ENCODE measurements at regions not wholly inside any gene's neighbourhood (a gene's known extent, or its start where the extent isn't known, plus 50 kb on each side); places are given as distances from the start of the nearest gene placed in this dataset.

DNA sequence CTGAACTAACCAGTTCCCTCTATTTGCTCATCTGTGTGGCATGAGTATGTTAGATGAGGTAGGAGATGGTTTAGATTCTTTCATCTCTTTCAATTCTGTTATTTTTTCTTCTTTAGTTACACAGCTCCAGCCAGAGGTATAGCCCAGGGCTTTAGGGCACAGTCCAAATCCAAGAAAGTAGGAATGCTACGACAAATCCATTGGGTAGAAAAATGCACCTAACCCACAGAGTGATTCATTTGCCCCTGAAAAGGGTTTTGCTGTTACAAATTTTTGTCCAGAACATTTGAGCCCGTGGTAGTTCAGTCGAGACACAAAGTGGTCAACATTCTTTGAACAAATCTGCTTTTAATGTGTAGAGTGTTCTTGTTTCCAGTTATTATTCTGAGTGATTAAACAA lies 250.7 kb downstream of the HS3ST3A1 start:
- peaks cover 2% of the 10 kb centered on the region for H3K9me3 ChIP-seq (replicated peaks; ENCODE audit: control insufficient read depth, insufficient read depth, low read length)
- H3K27me3 ChIP-seq (ENCODE audit: control insufficient read depth in 2 of 2, insufficient read depth in 2 of 2, low read length in 2 of 2) = no peaks in the 10 kb centered on the region
- H2AFZ ChIP-seq (ENCODE audit: low read depth, low read length) = no peak overlapping the region
- H3K9ac ChIP-seq (replicated peaks; ENCODE audit: extremely low read depth, insufficient read depth, low read length) = no peak overlapping the region
- no TSS peak for BruUV-seq (replicated peaks)
- dilution Hi-C loops (cut with MboI; ENCODE audit: extremely low pct_ligation_motif_present, low sequenced_read_pairs) (no loop called here), intact Hi-C loops (cut with micrococcal nuclease) (no loop called here)
- H3K79me2 ChIP-seq (ENCODE audit: control insufficient read depth, insufficient read depth, low read length) = no peaks in the 10 kb centered on the region
- H3K4me1 ChIP-seq (ENCODE audit: control insufficient read depth, extremely low read depth, insufficient read depth, low read length) = no peaks in the 10 kb centered on the region
- TF ChIP-seq POLR2AphosphoS5 (IDR thresholded peaks at IDR 0.05; ENCODE audit: insufficient read depth, low read depth, low read length) (no peak), JUN (IDR thresholded peaks at IDR 0.05; ENCODE audit: borderline replicate concordance, insufficient read depth, insufficient read length, low read depth) (no peak), POLR2A (IDR thresholded peaks at IDR 0.05; ENCODE audit: low read depth, low read length) (no peak), GATA2 (IDR thresholded peaks at IDR 0.05; ENCODE audit: insufficient read depth, insufficient read length, low read depth, low read length) (no peak), FOS (IDR thresholded peaks at IDR 0.05; ENCODE audit: borderline replicate concordance, insufficient read depth, low read length) (no peak), EZH2 (IDR thresholded peaks at IDR 0.05; ENCODE audit: borderline replicate concordance, low read depth, low read length, severe bottlenecking) (no peak), MYC (IDR thresholded peaks at IDR 0.05; ENCODE audit: low read depth, low read length) (no peak)
- TF ChIP-seq, protein P1, sequence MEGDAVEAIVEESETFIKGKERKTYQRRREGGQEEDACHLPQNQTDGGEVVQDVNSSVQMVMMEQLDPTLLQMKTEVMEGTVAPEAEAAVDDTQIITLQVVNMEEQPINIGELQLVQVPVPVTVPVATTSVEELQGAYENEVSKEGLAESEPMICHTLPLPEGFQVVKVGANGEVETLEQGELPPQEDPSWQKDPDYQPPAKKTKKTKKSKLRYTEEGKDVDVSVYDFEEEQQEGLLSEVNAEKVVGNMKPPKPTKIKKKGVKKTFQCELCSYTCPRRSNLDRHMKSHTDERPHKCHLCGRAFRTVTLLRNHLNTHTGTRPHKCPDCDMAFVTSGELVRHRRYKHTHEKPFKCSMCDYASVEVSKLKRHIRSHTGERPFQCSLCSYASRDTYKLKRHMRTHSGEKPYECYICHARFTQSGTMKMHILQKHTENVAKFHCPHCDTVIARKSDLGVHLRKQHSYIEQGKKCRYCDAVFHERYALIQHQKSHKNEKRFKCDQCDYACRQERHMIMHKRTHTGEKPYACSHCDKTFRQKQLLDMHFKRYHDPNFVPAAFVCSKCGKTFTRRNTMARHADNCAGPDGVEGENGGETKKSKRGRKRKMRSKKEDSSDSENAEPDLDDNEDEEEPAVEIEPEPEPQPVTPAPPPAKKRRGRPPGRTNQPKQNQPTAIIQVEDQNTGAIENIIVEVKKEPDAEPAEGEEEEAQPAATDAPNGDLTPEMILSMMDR (IDR thresholded peaks at IDR 0.05; ENCODE audit: extremely low read depth in 1 of 2, insufficient read depth in 1 of 2, low read depth in 1 of 2, low read length in 2 of 2) = no peak
- TF ChIP-seq, protein P2, sequence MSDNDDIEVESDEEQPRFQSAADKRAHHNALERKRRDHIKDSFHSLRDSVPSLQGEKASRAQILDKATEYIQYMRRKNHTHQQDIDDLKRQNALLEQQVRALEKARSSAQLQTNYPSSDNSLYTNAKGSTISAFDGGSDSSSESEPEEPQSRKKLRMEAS (IDR thresholded peaks at IDR 0.05; ENCODE audit: insufficient read depth, insufficient read length) = no peak
- H3K27ac ChIP-seq (ENCODE audit: insufficient read depth, low read depth, low read length) = no peak overlapping the region
- no peak overlapping the region for H3K4me3 ChIP-seq (replicated peaks in 1 of 3; ENCODE audit: insufficient read depth in 1 of 3, low read depth in 1 of 3, low read length in 3 of 3)
- ChIA-PET CTCF (no interaction called here), POLR2A (no interaction called here)
- DNase-seq (ENCODE audit: low read depth, low spot score) = no peak
- no peaks in the 10 kb centered on the region for H3K36me3 ChIP-seq (ENCODE audit: control insufficient read depth in 2 of 2, extremely low read depth in 1 of 2, insufficient read depth in 2 of 2, low read length in 2 of 2)
- H4K20me1 ChIP-seq (replicated peaks; ENCODE audit: control insufficient read depth, extremely low read depth, insufficient read depth, low read length) = no peaks in the 10 kb centered on the region
- no peak overlapping the region for H3K4me2 ChIP-seq (ENCODE audit: insufficient read depth, low read length)
- no peaks in the 10 kb centered on the region for H3K9me1 ChIP-seq (replicated peaks; ENCODE audit: control insufficient read depth, extremely low read depth, insufficient read depth, low read length)
- no peak for FAIRE-seq

Data from endothelial cell of umbilical vein (primary cell).